HepG2 (cell line): ENCODE measurements at regions not wholly inside any gene's neighbourhood (a gene's known extent, or its start where the extent isn't known, plus 50 kb on each side); places are given as distances from the start of the nearest gene placed in this dataset.

ENCODE experiments used
- ATAC-seq: fragments of 200-7000 bp; cut with Tn5 transposase; 3 replicates; pipeline ENCODE4 v1.9.1; 2020; ENCODE audit warnings: mild to moderate bottlenecking, moderate library complexity
- BruUV-seq: library from RNA; stranded (reverse); fragments of 400-500 nt; replicated peaks from 2 replicates; lab custom pipeline; 2021; lab: Mats Ljungman, UMichigan
- CTCF ChIA-PET: fragments of 300-600 bp; formaldehyde crosslinking; extraction: SDS; loops from one replicate; lab custom pipeline; 2021; ENCODE audit warnings: low total read pairs, inconsistent platforms, low intra/inter-chr PET ratio; lab: Yijun Ruan, JAX
- POLR2A ChIA-PET: fragments of 350-600 bp; sonication (Branson Sonifier 250); formaldehyde crosslinking; loops from one replicate; lab custom pipeline; 2020; ENCODE audit warnings: antibody characterized with exemption, inconsistent platforms; lab: Yijun Ruan, JAX
- DNase-seq: peaks from one replicate; pipeline ENCODE4 v3.0.0-alpha.2; 2015; ENCODE audit warnings: low spot score
- FAIRE-seq: peaks from 3 replicates; lab custom pipeline; 2011; peaks lifted over from hg19 to GRCh38; lab: Jason Lieb, UNC
- H2AFZ ChIP-seq: one replicate; pipeline ENCODE4 v1.6.1; 2011; ENCODE audit warnings: low read length, inconsistent platforms
- H3K27ac ChIP-seq: fragments of 300-600 bp; 3 replicates; pipeline ENCODE4 v1.8.0; 2011; ENCODE audit warnings: mixed run types, mild to moderate bottlenecking, mixed read lengths, low read length, inconsistent platforms; ENCODE audit not compliant: insufficient read depth; ENCODE audit errors: extremely low read length
- H3K27me3 ChIP-seq, 2 experiments: fragments of 200-600 bp in 1 of 2; 2 replicates in 1 of 2; 3 replicates in 1 of 2; pipeline versions ENCODE4 v1.6.0 to v1.8.0; 2011; ENCODE audit warnings: low read length in 2 of 2, mild to moderate bottlenecking in 2 of 2, moderate library complexity in 2 of 2, inconsistent platforms in 1 of 2; ENCODE audit not compliant: insufficient read depth in 2 of 2, control insufficient read depth in 1 of 2
- H3K36me3 ChIP-seq, 2 experiments: fragments of 200-600 bp in 1 of 2; replicated peaks in 1 of 2; 2 replicates in 1 of 2; 3 replicates in 1 of 2; pipeline versions ENCODE4 v1.5.1 to v1.8.0; 2011; ENCODE audit warnings: low read length in 2 of 2, inconsistent platforms in 1 of 2; ENCODE audit not compliant: insufficient read depth in 2 of 2, control insufficient read depth in 1 of 2
- H3K4me1 ChIP-seq: 2 replicates; pipeline ENCODE4 v1.5.1; 2012; ENCODE audit warnings: low read length, inconsistent platforms; ENCODE audit not compliant: insufficient read depth
- H3K4me2 ChIP-seq: 2 replicates; pipeline ENCODE4 v1.6.0; 2011; ENCODE audit warnings: low read depth, low read length, inconsistent platforms
- H3K4me3 ChIP-seq, 3 experiments: fragments of 200-600 bp in 1 of 3; sonication (generic), shearing (Covaris generic) in 1 of 3; replicated peaks in 1 of 3; 2 replicates each; pipeline ENCODE4 v1.5.1; 2011 to 2016; ENCODE audit warnings: low read length in 3 of 3, inconsistent platforms in 2 of 3, low read depth in 2 of 3, mild to moderate bottlenecking in 2 of 3, control low read depth in 1 of 3, mixed read lengths in 1 of 3; ENCODE audit not compliant: insufficient read depth in 1 of 3
- H3K79me2 ChIP-seq: one replicate; pipeline ENCODE4 v1.6.1; 2011; ENCODE audit warnings: low read length, inconsistent platforms; ENCODE audit not compliant: insufficient read depth
- H3K9ac ChIP-seq: 2 replicates; pipeline ENCODE4 v1.6.0; 2011; ENCODE audit warnings: mild to moderate bottlenecking, low read depth, low read length, inconsistent platforms; ENCODE audit not compliant: insufficient read depth
- H3K9me3 ChIP-seq: 2 replicates; pipeline ENCODE4 v1.5.1; 2012; ENCODE audit warnings: mild to moderate bottlenecking, low read length
- H4K20me1 ChIP-seq: 2 replicates; pipeline ENCODE4 v1.6.0; 2011; ENCODE audit warnings: inconsistent platforms, mild to moderate bottlenecking, low read length, moderate library complexity; ENCODE audit not compliant: insufficient read depth
- WGBS: methylation state at CpG from one replicate; pipeline ENCODE4 v1.1.6; 2017; ENCODE audit warnings: low lambda C conversion rate; 5-methylcytosine and 5-hydroxymethylcytosine counted together
- in situ Hi-C: cut with HindIII; loops from 2 replicates; pipeline ENCODE4 v1.10.0; 2017; ENCODE audit warnings: low pct_unique_long_range_greater_than_20kb; ENCODE audit not compliant: extremely low pct_ligation_motif_present
- intact Hi-C: fragments of 100-400 bp; cut with micrococcal nuclease; formaldehyde crosslinking; loops from one replicate; pipeline ENCODE4 v1.10.0; 2022; ENCODE audit not compliant: unreplicated experiment
- TF ChIP-seq, protein P1 (sequence below): fragments of 450-650 bp; IDR thresholded peaks from 2 replicates; pipeline ENCODE4 v1.6.1; 2016
- TF ChIP-seq, protein P2 (sequence below): sonication (generic); formaldehyde crosslinking; IDR thresholded peaks from 2 replicates; pipeline ENCODE4 v1.4.0; 2020; ENCODE audit warnings: mild to moderate bottlenecking, missing genetic modification reagents

DNA sequence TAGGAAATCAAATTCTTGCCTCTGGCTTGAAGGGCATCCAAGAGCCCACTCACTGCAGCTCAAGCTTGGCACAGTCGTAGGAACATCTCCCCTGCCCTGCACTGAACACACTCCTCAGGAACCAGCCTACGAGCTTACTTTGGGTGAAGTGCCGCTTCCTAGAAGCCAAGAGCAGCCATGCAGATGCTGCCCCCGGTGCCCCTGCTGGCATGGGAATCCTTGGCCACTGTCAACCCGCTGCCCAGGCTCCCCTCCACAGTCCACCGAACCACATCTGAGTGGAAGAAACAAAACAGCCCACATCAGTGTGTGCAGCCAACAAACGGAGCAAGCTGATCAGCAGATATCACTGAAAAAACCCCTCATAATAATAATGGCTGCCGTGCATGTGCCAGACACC lies 89.8 kb downstream of the TMEM215 start:
- CTCF ChIA-PET = no interaction called here
- in situ Hi-C loops = no loop called here
- BruUV-seq = no TSS peak

More for the DNA sequence above, 89.8 kb downstream of the TMEM215 start:
- WGBS = 35% methylated on average over 4 of the region's 8 CpGs
- no peaks in the 10 kb centered on the region for H3K79me2 ChIP-seq
- peaks cover 0 to 7% of the 10 kb centered on the region in 2 experiments; a peak in 2 of 5 replicates for H3K27me3 ChIP-seq
- POLR2A ChIA-PET = no interaction called here
- H3K9me3 ChIP-seq = no peaks in the 10 kb centered on the region
- H3K4me3 ChIP-seq = no peak overlapping the region
- no peak for ATAC-seq
- DNase-seq = no peak
- no peak overlapping the region for H3K27ac ChIP-seq
- TF ChIP-seq, protein P1, sequence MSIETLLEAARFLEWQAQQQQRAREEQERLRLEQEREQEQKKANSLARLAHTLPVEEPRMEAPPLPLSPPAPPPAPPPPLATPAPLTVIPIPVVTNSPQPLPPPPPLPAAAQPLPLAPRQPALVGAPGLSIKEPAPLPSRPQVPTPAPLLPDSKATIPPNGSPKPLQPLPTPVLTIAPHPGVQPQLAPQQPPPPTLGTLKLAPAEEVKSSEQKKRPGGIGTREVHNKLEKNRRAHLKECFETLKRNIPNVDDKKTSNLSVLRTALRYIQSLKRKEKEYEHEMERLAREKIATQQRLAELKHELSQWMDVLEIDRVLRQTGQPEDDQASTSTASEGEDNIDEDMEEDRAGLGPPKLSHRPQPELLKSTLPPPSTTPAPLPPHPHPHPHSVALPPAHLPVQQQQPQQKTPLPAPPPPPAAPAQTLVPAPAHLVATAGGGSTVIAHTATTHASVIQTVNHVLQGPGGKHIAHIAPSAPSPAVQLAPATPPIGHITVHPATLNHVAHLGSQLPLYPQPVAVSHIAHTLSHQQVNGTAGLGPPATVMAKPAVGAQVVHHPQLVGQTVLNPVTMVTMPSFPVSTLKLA = peak; percentile 67; the same call in 1 of the 2 replicates
- TF ChIP-seq, protein P2, sequence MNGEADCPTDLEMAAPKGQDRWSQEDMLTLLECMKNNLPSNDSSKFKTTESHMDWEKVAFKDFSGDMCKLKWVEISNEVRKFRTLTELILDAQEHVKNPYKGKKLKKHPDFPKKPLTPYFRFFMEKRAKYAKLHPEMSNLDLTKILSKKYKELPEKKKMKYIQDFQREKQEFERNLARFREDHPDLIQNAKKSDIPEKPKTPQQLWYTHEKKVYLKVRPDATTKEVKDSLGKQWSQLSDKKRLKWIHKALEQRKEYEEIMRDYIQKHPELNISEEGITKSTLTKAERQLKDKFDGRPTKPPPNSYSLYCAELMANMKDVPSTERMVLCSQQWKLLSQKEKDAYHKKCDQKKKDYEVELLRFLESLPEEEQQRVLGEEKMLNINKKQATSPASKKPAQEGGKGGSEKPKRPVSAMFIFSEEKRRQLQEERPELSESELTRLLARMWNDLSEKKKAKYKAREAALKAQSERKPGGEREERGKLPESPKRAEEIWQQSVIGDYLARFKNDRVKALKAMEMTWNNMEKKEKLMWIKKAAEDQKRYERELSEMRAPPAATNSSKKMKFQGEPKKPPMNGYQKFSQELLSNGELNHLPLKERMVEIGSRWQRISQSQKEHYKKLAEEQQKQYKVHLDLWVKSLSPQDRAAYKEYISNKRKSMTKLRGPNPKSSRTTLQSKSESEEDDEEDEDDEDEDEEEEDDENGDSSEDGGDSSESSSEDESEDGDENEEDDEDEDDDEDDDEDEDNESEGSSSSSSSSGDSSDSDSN = no peak
- H3K4me2 ChIP-seq = no peak overlapping the region
- no peak overlapping the region for H3K9ac ChIP-seq
- no peak for FAIRE-seq
- no peak overlapping the region for H2AFZ ChIP-seq
- no peaks in the 10 kb centered on the region for H3K4me1 ChIP-seq
- no peaks in the 10 kb centered on the region for H4K20me1 ChIP-seq
- intact Hi-C loops = no loop called here
- no peaks in the 10 kb centered on the region for H3K36me3 ChIP-seq
